Spleen (tissue), 11 donors: ENCODE measurements at regions not wholly inside any gene's neighbourhood (a gene's known extent, or its start where the extent isn't known, plus 50 kb on each side); places are given as distances from the start of the nearest gene placed in this dataset.

Experiments
- DNase-seq: peaks from one replicate; pipeline ENCODE4 v3.0.0-alpha.2; 2020
- H3K27ac ChIP-seq, 8 donors: fragments of 200-600 bp; sonication (generic) in 7 of 8; 1 replicate in 4 of 8; 2 replicates in 4 of 8; pipeline versions ENCODE4 v1.5.0 to v1.8.0; 2016 to 2021; ENCODE audit warnings: inconsistent platforms in 4 of 8, mild to moderate bottlenecking in 4 of 8, moderate library complexity in 1 of 8
- H3K27me3 ChIP-seq, 7 donors: fragments of 200-600 bp; sonication (generic) in 6 of 7; replicated peaks in 1 of 7; 1 replicate in 4 of 7; 2 replicates in 3 of 7; pipeline versions ENCODE4 v1.5.0 to v1.8.0; 2016 to 2021; ENCODE audit warnings: inconsistent platforms in 3 of 7, mild to moderate bottlenecking in 1 of 7
- H3K36me3 ChIP-seq, 6 donors: fragments of 200-600 bp; sonication (generic) in 5 of 6; 1 replicate in 4 of 6; 2 replicates in 2 of 6; pipeline versions ENCODE4 v1.5.0 to v1.8.0; 2016 to 2021; ENCODE audit warnings: inconsistent platforms in 2 of 6
- H3K4me1 ChIP-seq, 6 donors: fragments of 200-600 bp; sonication (generic) in 5 of 6; 1 replicate in 3 of 6; 2 replicates in 3 of 6; pipeline versions ENCODE4 v1.5.0 to v1.8.0; 2016 to 2021; ENCODE audit warnings: inconsistent platforms in 3 of 6
- H3K4me3 ChIP-seq, 8 donors: fragments of 200-600 bp; sonication (generic) in 7 of 8; 1 replicate in 4 of 8; 2 replicates in 4 of 8; pipeline versions ENCODE4 v1.5.0 to v1.8.0; 2016 to 2021; ENCODE audit warnings: inconsistent platforms in 4 of 8, mild to moderate bottlenecking in 4 of 8, moderate library complexity in 2 of 8
- H3K9me3 ChIP-seq, 8 donors: fragments of 200-600 bp; sonication (generic) in 7 of 8; 1 replicate in 4 of 8; 2 replicates in 4 of 8; pipeline versions ENCODE4 v1.5.0 to v1.8.0; 2016 to 2021; ENCODE audit warnings: inconsistent platforms in 4 of 8
- CTCF ChIP-seq, 11 experiments: fragments of 200-600 bp in 7 of 11; fragments of 450-650 bp in 4 of 11; sonication (generic) in 4 of 11; IDR thresholded peaks in 8 of 11; conservative IDR thresholded peaks in 3 of 11; 1 replicate in 7 of 11; 2 replicates in 4 of 11; pipeline versions ENCODE4 v1.4.0 to v1.8.0; 2016 to 2021; ENCODE audit warnings: antibody characterized with exemption in 11 of 11, inconsistent platforms in 4 of 11, mild to moderate bottlenecking in 1 of 11
- POLR2A ChIP-seq, 3 donors: fragments of 450-650 bp; IDR thresholded peaks; one replicate each; pipeline ENCODE4 v1.5.1; 2017; ENCODE audit warnings: antibody characterized with exemption in 3 of 3, mild to moderate bottlenecking in 1 of 3
- POLR2AphosphoS5 ChIP-seq, 3 donors: sonication (generic); formaldehyde crosslinking; IDR thresholded peaks; one replicate each; pipeline ENCODE4 v1.5.1; 2017; ENCODE audit warnings: antibody characterized with exemption in 3 of 3
- WGBS, 5 donors: extraction: QIAGEN DNeasy Blood & Tissue Kit in 3 of 5; methylation state at CpG; one replicate each; pipeline versions ENCODE4 v1.1.5 to v1.1.7; 2013 to 2018; 5-methylcytosine and 5-hydroxymethylcytosine counted together
- intact Hi-C: fragments of 100-400 bp; cut with DNase I; formaldehyde crosslinking; loops from one replicate; pipeline ENCODE4 v1.15.0; 2023; ENCODE audit warnings: low total_unique reads
- donor health status: healthy with polysubstance abuse.
- donor health status: DM: no; HTN: no; CAD: no; lungs with moderate emphysema.
- donor health status: DM: no; HTN: no; CAD: no.
- donor health status: Bipolar disorder and iron deficiency.
- donor health status: healthy.
- donor health status: DM: no; HTN: no; CAD: no.
- donor health status: DM: yes; HTN: yes; CAD: no.

GRCh38 chr3:182111967-182112366 is 400.2 kb downstream of the SOX2 start:
- no peak overlapping the region for H3K27ac ChIP-seq
- H3K27me3 ChIP-seq: no peaks in the 10 kb centered on the region
- WGBS, 5 donors: 71 to 89% (median 76%) methylated on average over 4 of the region's 4 CpGs
- no peaks in the 10 kb centered on the region for H3K36me3 ChIP-seq
- intact Hi-C loops: no loop called here
- no peaks in the 10 kb centered on the region for H3K4me1 ChIP-seq
- TF ChIP-seq POLR2AphosphoS5 (IDR thresholded peaks at IDR 0.05) (no peak), CTCF (IDR thresholded peaks at IDR 0.05 in 8 of 11, conservative IDR thresholded peaks at IDR 0.05 in 3 of 11) (no peak)
- H3K4me3 ChIP-seq: no peak overlapping the region
- peaks cover 0 to 20% (median 9%) of the 10 kb centered on the region in 8 donors for H3K9me3 ChIP-seq
- DNase-seq: no peak

DNA sequence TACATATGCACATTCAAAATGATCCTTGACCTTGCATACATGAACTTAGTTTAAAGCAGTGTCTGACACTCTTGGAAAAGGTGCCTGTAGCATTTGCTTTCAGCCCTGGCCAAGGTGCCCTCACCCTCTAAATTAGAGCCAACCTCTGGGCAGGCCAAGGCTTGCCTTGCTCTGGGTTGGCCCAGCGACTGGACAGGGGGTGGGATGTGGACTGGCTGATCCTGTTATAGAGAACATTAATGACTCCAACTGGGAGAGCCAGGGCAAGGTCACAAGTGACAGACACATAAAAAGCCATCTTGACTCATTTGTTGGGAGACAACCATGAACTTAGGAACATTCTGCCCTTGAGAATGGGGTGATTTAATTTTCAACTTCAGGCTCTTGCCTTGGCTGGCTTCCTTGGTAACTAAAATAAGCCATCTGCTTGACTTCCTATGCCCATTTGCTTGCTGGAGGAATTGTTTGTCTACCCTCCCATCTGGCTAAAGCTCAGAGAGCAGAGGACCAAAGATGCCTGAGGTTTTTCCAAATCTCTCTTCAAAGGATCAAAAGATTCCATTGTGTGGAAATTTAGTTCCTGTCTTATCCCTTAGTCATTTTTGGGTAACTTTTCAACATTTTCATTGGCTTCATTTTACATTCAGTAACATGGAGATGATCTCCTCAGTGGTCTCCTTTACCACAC is 403.7 kb downstream of the SOX2 start:
- DNase-seq: no peak
- no peak overlapping the region for H3K27ac ChIP-seq
- no peak overlapping the region for H3K4me3 ChIP-seq
- no peaks in the 10 kb centered on the region for H3K27me3 ChIP-seq
- H3K36me3 ChIP-seq: no peaks in the 10 kb centered on the region
- no peak for TF ChIP-seq CTCF (IDR thresholded peaks at IDR 0.05 in 8 of 11, conservative IDR thresholded peaks at IDR 0.05 in 3 of 11)
- WGBS, 5 donors: 67 to 88% (median 79%) methylated on average over 1 of the region's 1 CpG
- intact Hi-C loops: no loop called here
- H3K4me1 ChIP-seq: no peaks in the 10 kb centered on the region
- H3K9me3 ChIP-seq: peaks cover 0 to 4% (median 0%) of the 10 kb centered on the region in 8 donors

DNA sequence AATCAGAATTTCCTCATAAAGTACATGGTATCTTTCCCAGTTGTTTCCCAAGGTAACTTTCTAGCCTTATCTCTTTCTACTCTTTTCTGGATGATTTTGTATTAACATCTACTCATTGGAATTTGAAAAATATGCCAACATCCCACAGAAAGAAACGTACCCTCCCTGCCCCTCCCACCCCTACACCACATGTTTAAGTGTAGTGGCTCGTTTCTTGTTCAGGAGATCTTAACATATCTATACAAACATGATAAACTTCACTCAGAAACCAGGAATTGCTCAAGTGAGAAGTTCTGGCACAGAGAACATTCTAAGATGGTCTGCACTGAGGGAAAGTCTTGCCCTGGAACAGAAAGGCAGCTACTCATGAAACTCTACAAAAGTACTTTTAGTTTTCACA is 404.7 kb downstream of the SOX2 start:
- Histone ChIP-seq H3K4me3 (no peak overlapping the region), H3K27me3 (no peaks in the 10 kb centered on the region), H3K36me3 (no peaks in the 10 kb centered on the region), H3K27ac (no peak overlapping the region), H3K4me1 (no peaks in the 10 kb centered on the region), H3K9me3 (peaks cover 0 to 4% (median 0%) of the 10 kb centered on the region in 8 donors)
- WGBS, 5 donors: 49 to 56% (median 52%) methylated on average over 2 of the region's 2 CpGs
- intact Hi-C loops: no loop called here
- TF ChIP-seq POLR2AphosphoS5 (IDR thresholded peaks at IDR 0.05) (no peak), POLR2A (IDR thresholded peaks at IDR 0.05) (no peak), CTCF (IDR thresholded peaks at IDR 0.05 in 8 of 11, conservative IDR thresholded peaks at IDR 0.05 in 3 of 11) (no peak)
- DNase-seq: no peak

DNA sequence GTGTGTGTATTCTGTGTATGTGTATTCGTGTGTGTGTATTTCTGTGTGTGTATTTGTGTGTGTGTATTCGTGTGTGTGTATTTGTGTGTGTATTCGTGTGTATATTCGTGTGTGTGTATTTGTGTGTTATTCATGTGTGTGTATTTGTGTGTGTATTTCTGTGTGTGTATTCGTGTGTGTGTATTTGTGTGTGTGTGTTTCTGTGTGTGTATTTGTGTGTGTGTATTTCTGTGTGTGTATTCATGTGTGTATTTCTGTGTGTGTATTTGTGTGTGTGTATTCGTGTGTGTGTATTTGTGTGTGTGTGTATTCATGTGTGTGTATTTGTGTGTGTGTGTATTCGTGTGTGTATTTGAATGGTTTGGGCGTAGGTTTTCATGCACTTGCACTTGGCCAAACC is 405.4 kb downstream of the SOX2 start:
- intact Hi-C loops: no loop called here
- H3K27ac ChIP-seq: no peak overlapping the region
- H3K4me1 ChIP-seq: no peaks in the 10 kb centered on the region
- WGBS, 5 donors: 73 to 80% (median 78%) methylated on average over 8 of the region's 8 CpGs
- no peak for TF ChIP-seq POLR2AphosphoS5 (IDR thresholded peaks at IDR 0.05)
- no peak for TF ChIP-seq CTCF (IDR thresholded peaks at IDR 0.05 in 8 of 11, conservative IDR thresholded peaks at IDR 0.05 in 3 of 11)
- TF ChIP-seq POLR2A (IDR thresholded peaks at IDR 0.05): no peak
- DNase-seq: no peak
- no peaks in the 10 kb centered on the region for H3K27me3 ChIP-seq
- H3K4me3 ChIP-seq: no peak overlapping the region
- H3K36me3 ChIP-seq: no peaks in the 10 kb centered on the region
- H3K9me3 ChIP-seq: peaks cover 0 to 4% (median 0%) of the 10 kb centered on the region in 8 donors
